ENCODE measurements at regions not wholly inside any gene's neighbourhood (a gene's known extent, or its start where the extent isn't known, plus 50 kb on each side); places are given as distances from the start of the nearest gene placed in this dataset.

GRCh38 chr21:43317959-43318358 is 109.0 kb downstream of the SIK1 start:
- TF ChIP-seq, protein P1, sequence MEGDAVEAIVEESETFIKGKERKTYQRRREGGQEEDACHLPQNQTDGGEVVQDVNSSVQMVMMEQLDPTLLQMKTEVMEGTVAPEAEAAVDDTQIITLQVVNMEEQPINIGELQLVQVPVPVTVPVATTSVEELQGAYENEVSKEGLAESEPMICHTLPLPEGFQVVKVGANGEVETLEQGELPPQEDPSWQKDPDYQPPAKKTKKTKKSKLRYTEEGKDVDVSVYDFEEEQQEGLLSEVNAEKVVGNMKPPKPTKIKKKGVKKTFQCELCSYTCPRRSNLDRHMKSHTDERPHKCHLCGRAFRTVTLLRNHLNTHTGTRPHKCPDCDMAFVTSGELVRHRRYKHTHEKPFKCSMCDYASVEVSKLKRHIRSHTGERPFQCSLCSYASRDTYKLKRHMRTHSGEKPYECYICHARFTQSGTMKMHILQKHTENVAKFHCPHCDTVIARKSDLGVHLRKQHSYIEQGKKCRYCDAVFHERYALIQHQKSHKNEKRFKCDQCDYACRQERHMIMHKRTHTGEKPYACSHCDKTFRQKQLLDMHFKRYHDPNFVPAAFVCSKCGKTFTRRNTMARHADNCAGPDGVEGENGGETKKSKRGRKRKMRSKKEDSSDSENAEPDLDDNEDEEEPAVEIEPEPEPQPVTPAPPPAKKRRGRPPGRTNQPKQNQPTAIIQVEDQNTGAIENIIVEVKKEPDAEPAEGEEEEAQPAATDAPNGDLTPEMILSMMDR (IDR thresholded peaks at IDR 0.05) = no peak
- TF ChIP-seq POLR2AphosphoS5 (IDR thresholded peaks at IDR 0.05) = no peak
